ENCODE measurements at regions not wholly inside any gene's neighbourhood (a gene's known extent, or its start where the extent isn't known, plus 50 kb on each side); places are given as distances from the start of the nearest gene placed in this dataset.

GRCh38 chr6:145020543-145020942, 714.8 kb downstream of the EPM2A start:
- no peaks in the 10 kb centered on the region for H3K4me1 ChIP-seq
- TF ChIP-seq CTCF (IDR thresholded peaks at IDR 0.05) (no peak), POLR2A (IDR thresholded peaks at IDR 0.05) (no peak)
- 90 to 95% methylated on average over 1 of the region's 1 CpG for WGBS, 2 donors
- H3K27ac ChIP-seq, result no peak overlapping the region
- DNase-seq, result no peak
- intact Hi-C loops (cut with DNase I; ENCODE audit: low total_unique reads), result no loop called here
- H3K9me3 ChIP-seq, result no peaks in the 10 kb centered on the region
- H3K4me3 ChIP-seq, result no peak overlapping the region
- H3K27me3 ChIP-seq, result no peaks in the 10 kb centered on the region
- H3K36me3 ChIP-seq (ENCODE audit: low read depth, missing control alignments), result no peaks in the 10 kb centered on the region

GRCh38 chr6:145022199-145022796, 713.0 kb downstream of the EPM2A start:
- DNase-seq, result no peak
- H3K27ac ChIP-seq, result no peak overlapping the region
- no peaks in the 10 kb centered on the region for H3K9me3 ChIP-seq
- intact Hi-C loops (cut with DNase I; ENCODE audit: low total_unique reads), result no loop called here
- no peaks in the 10 kb centered on the region for H3K36me3 ChIP-seq (ENCODE audit: low read depth, missing control alignments)
- TF ChIP-seq POLR2A (IDR thresholded peaks at IDR 0.05) (no peak), CTCF (IDR thresholded peaks at IDR 0.05) (no peak)
- no peak overlapping the region for H3K4me3 ChIP-seq
- no peaks in the 10 kb centered on the region for H3K4me1 ChIP-seq
- H3K27me3 ChIP-seq, result no peaks in the 10 kb centered on the region
- 72 to 78% methylated on average over 3 of the region's 3 CpGs for WGBS, 2 donors

- Histone ChIP-seq H3K36me3 (ENCODE audit: low read depth, missing control alignments) (no peaks in the 10 kb centered on the region), H3K9me3 (no peaks in the 10 kb centered on the region), H3K4me1 (no peaks in the 10 kb centered on the region), H3K4me3 (no peak overlapping the region), H3K27ac (no peak overlapping the region), H3K27me3 (no peaks in the 10 kb centered on the region)
- TF ChIP-seq POLR2A (IDR thresholded peaks at IDR 0.05) (no peak), CTCF (IDR thresholded peaks at IDR 0.05) (no peak)
- intact Hi-C loops (cut with DNase I; ENCODE audit: low total_unique reads), result no loop called here
- 93 to 95% methylated on average over 3 of the region's 3 CpGs for WGBS, 2 donors
- DNase-seq, result no peak
These were observed 712.1 kb downstream of the EPM2A start for GRCh38 chr6:145023116-145023726.

- Histone ChIP-seq H3K4me1 (no peaks in the 10 kb centered on the region), H3K4me3 (no peak overlapping the region), H3K9me3 (no peaks in the 10 kb centered on the region), H3K36me3 (ENCODE audit: low read depth, missing control alignments) (no peaks in the 10 kb centered on the region), H3K27ac (no peak overlapping the region), H3K27me3 (no peaks in the 10 kb centered on the region)
- intact Hi-C loops (cut with DNase I; ENCODE audit: low total_unique reads), result no loop called here
- DNase-seq, result no peak
- TF ChIP-seq POLR2A (IDR thresholded peaks at IDR 0.05), result no peak
- no peak for TF ChIP-seq CTCF (IDR thresholded peaks at IDR 0.05)
- 71 to 76% methylated on average over 2 of the region's 2 CpGs for WGBS, 2 donors
These were observed 709.8 kb downstream of the EPM2A start for GRCh38 chr6:145025488-145025887.

GRCh38 chr6:145026267-145026679, 709.0 kb downstream of the EPM2A start:
- Histone ChIP-seq H3K36me3 (ENCODE audit: low read depth, missing control alignments) (no peaks in the 10 kb centered on the region), H3K4me1 (no peaks in the 10 kb centered on the region), H3K27ac (no peak overlapping the region), H3K27me3 (no peaks in the 10 kb centered on the region), H3K9me3 (no peaks in the 10 kb centered on the region), H3K4me3 (no peak overlapping the region)
- no peak for DNase-seq
- intact Hi-C loops (cut with DNase I; ENCODE audit: low total_unique reads), result no loop called here
- 88 to 92% methylated on average over 2 of the region's 2 CpGs for WGBS, 2 donors
- no peak for TF ChIP-seq CTCF (IDR thresholded peaks at IDR 0.05)
- TF ChIP-seq POLR2A (IDR thresholded peaks at IDR 0.05), result no peak
